ENCODE measurements at regions not wholly inside any gene's neighbourhood (a gene's known extent, or its start where the extent isn't known, plus 50 kb on each side); places are given as distances from the start of the nearest gene placed in this dataset.

DNA sequence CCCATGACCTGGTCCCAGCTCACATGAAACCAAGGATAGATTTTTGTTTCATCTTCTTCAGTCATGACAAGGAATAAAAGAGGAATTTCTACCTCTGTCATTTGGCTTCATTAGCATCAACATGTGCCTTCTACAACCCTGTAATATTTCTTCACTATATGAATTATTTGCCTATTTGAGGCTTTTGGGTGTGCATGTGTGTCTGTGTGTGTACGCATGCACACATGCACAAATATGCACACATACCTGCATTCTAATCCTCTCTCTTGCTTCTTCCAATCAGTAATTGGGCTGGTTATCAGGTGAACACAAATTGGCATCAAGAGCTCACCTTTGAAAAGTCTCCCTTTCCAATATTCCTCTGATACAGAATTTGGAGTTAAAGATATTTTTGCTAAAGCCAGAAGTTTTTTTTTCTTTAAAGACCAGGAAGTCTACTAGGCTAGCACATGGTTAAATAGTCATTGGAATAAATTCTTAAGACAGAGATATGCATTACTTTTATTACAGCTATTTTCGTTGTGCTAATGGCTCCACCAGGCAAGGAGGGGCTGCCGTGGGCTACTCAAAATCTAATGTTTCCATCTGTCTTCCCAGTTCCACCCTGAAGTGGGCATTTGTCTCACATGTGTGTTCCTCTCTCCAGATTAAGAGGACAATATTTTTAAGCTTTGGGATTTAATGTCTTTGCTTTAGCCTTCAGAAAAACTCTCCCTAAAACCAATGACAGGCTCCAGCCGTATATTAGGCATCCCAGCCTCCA lies 547.2 kb upstream of the CDH5 start:
- H3K27me3 ChIP-seq (ENCODE audit: insufficient read depth, poor library complexity, severe bottlenecking): no peaks in the 10 kb centered on the region
- H3K4me3 ChIP-seq (replicated peaks; ENCODE audit: insufficient read depth, low read length): no peak overlapping the region

DNA sequence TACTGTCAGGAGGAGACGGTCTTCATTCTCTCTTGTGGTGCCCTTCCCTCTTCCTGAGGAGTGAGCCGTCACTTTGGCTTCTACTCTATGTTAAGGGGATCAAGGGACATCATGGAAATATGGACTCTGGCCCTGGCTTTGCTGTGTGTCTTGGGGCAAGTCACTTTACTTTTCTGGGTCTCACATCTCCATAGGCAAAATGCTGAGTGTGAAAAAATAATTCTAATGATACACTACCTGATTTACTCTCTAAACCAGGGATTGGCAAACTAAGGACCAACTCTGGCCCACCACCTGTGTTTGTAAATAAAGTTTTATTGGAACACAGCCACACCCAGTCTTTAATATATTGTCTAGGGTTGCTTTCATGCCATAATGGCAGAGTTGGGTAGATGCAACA lies 548.7 kb upstream of the CDH5 start:
- no peak for DNase-seq (ENCODE audit: low read depth in 1 of 2, low spot score in 1 of 2)
- Histone ChIP-seq H3K4me3 (replicated peaks; ENCODE audit: insufficient read depth, low read length) (no peak overlapping the region), H3K27me3 (ENCODE audit: insufficient read depth, poor library complexity, severe bottlenecking) (no peaks in the 10 kb centered on the region), H3K27ac (replicated peaks) (no peak overlapping the region)
- TF ChIP-seq REST (IDR thresholded peaks at IDR 0.05; ENCODE audit: insufficient replicate concordance, low read depth): no peak
- TF ChIP-seq, protein P1, sequence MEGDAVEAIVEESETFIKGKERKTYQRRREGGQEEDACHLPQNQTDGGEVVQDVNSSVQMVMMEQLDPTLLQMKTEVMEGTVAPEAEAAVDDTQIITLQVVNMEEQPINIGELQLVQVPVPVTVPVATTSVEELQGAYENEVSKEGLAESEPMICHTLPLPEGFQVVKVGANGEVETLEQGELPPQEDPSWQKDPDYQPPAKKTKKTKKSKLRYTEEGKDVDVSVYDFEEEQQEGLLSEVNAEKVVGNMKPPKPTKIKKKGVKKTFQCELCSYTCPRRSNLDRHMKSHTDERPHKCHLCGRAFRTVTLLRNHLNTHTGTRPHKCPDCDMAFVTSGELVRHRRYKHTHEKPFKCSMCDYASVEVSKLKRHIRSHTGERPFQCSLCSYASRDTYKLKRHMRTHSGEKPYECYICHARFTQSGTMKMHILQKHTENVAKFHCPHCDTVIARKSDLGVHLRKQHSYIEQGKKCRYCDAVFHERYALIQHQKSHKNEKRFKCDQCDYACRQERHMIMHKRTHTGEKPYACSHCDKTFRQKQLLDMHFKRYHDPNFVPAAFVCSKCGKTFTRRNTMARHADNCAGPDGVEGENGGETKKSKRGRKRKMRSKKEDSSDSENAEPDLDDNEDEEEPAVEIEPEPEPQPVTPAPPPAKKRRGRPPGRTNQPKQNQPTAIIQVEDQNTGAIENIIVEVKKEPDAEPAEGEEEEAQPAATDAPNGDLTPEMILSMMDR (IDR thresholded peaks at IDR 0.05; ENCODE audit: insufficient read depth, low read length): no peak
- TF ChIP-seq SPI1 (IDR thresholded peaks at IDR 0.05; ENCODE audit: borderline replicate concordance, low read depth): no peak
- no peak for TF ChIP-seq POLR2AphosphoS5 (IDR thresholded peaks at IDR 0.05; ENCODE audit: low read depth)
- no peak for TF ChIP-seq GABPA (IDR thresholded peaks at IDR 0.05; ENCODE audit: low read depth)

More for the DNA sequence above, 547.2 kb upstream of the CDH5 start:
- H3K27ac ChIP-seq (replicated peaks): no peak overlapping the region
- TF ChIP-seq, protein P1 (IDR thresholded peaks at IDR 0.05; ENCODE audit: insufficient read depth, low read length): no peak
- TF ChIP-seq POLR2AphosphoS5 (IDR thresholded peaks at IDR 0.05; ENCODE audit: low read depth) (no peak), REST (IDR thresholded peaks at IDR 0.05; ENCODE audit: insufficient replicate concordance, low read depth) (no peak), GABPA (IDR thresholded peaks at IDR 0.05; ENCODE audit: low read depth) (no peak), SPI1 (IDR thresholded peaks at IDR 0.05; ENCODE audit: borderline replicate concordance, low read depth) (no peak)
- no peak for DNase-seq (ENCODE audit: low read depth in 1 of 2, low spot score in 1 of 2)

GRCh38 chr16:65817066-65817465 lies 549.4 kb upstream of the CDH5 start:
- no peak overlapping the region for H3K4me3 ChIP-seq (replicated peaks; ENCODE audit: insufficient read depth, low read length)
- TF ChIP-seq SPI1 (IDR thresholded peaks at IDR 0.05; ENCODE audit: borderline replicate concordance, low read depth): no peak
- H3K27me3 ChIP-seq (ENCODE audit: insufficient read depth, poor library complexity, severe bottlenecking): no peaks in the 10 kb centered on the region
- DNase-seq (ENCODE audit: low read depth in 1 of 2, low spot score in 1 of 2): no peak
- H3K27ac ChIP-seq (replicated peaks): no peak overlapping the region

DNA sequence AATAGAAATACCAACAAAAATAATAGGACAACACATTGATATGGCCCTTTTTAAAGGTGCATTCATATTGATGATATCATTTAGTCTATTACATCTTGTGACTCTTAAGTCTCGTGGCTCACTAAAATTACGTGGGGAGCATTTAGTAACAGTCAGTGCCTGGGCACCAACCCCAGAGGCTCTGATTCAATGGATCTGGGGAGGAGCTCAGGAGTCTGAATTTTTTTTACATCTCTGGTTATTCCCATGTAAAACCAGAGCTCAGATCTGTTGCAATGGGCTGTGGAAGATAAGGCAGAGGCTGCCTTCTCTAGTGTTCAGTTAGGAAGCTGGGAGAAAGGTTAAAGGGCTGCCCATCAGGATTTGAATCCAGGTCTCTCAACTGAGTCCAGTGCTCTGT lies 549.9 kb upstream of the CDH5 start:
- no peak overlapping the region for H3K27ac ChIP-seq (replicated peaks)
- TF ChIP-seq, protein P1 (IDR thresholded peaks at IDR 0.05; ENCODE audit: insufficient read depth, low read length): no peak
- TF ChIP-seq SPI1 (IDR thresholded peaks at IDR 0.05; ENCODE audit: borderline replicate concordance, low read depth): no peak
- TF ChIP-seq REST (IDR thresholded peaks at IDR 0.05; ENCODE audit: insufficient replicate concordance, low read depth): no peak
- TF ChIP-seq GABPA (IDR thresholded peaks at IDR 0.05; ENCODE audit: low read depth): no peak
- TF ChIP-seq POLR2AphosphoS5 (IDR thresholded peaks at IDR 0.05; ENCODE audit: low read depth): no peak
- H3K27me3 ChIP-seq (ENCODE audit: insufficient read depth, poor library complexity, severe bottlenecking): no peaks in the 10 kb centered on the region
- H3K4me3 ChIP-seq (replicated peaks; ENCODE audit: insufficient read depth, low read length): no peak overlapping the region
- no peak for DNase-seq (ENCODE audit: low read depth in 1 of 2, low spot score in 1 of 2)
